HG03095 (cell line): ENCODE measurements at regions not wholly inside any gene's neighbourhood (a gene's known extent, or its start where the extent isn't known, plus 50 kb on each side); places are given as distances from the start of the nearest gene placed in this dataset.
"Not testable (repeated sequence)": the region's sequence is repeated elsewhere in the genome, so short reads cannot be mapped to it uniquely, and the experiment has no call there.

Experiments
- ATAC-seq: cut with Tn5 transposase; IDR thresholded peaks from one replicate; pipeline ENCODE4 v1.9.1; 2021; ENCODE audit warnings: moderate library complexity; ENCODE audit not compliant: unreplicated experiment

GRCh38 chr3:80006315-80006714, 238.5 kb upstream of the ROBO1 start:
- ATAC-seq, result no peak

- no peak for ATAC-seq
These were observed 232.2 kb upstream of the ROBO1 start for GRCh38 chr3:80000022-80000421.

GRCh38 chr3:79994397-79994796, 226.6 kb upstream of the ROBO1 start:
- ATAC-seq, result no peak

GRCh38 chr3:79986338-79986737, 218.5 kb upstream of the ROBO1 start:
- ATAC-seq, result no peak

- no peak for ATAC-seq
These were observed 218.0 kb upstream of the ROBO1 start for GRCh38 chr3:79985816-79986215.

GRCh38 chr3:79983118-79983517, 215.3 kb upstream of the ROBO1 start:
- ATAC-seq, result no peak

GRCh38 chr3:79979990-79980389, 212.2 kb upstream of the ROBO1 start:
- no peak for ATAC-seq

GRCh38 chr3:79976466-79976865, 208.7 kb upstream of the ROBO1 start:
- no peak for ATAC-seq

- no peak for ATAC-seq
These were observed 206.3 kb upstream of the ROBO1 start for GRCh38 chr3:79973917-79974595.

GRCh38 chr3:79973482-79973881, 205.7 kb upstream of the ROBO1 start:
- no peak for ATAC-seq

GRCh38 chr3:79968418-79968817, 200.6 kb upstream of the ROBO1 start:
- ATAC-seq, result no peak

GRCh38 chr3:79960594-79960993, 192.8 kb upstream of the ROBO1 start:
- no peak for ATAC-seq

GRCh38 chr3:79957066-79957465, 189.3 kb upstream of the ROBO1 start:
- no peak for ATAC-seq

GRCh38 chr3:79954756-79955155, 187.0 kb upstream of the ROBO1 start:
- ATAC-seq, result no peak

- no peak for ATAC-seq
These were observed 185.8 kb upstream of the ROBO1 start for GRCh38 chr3:79953591-79954101.

- not testable (repeated sequence) for ATAC-seq
These were observed 183.6 kb upstream of the ROBO1 start for GRCh38 chr3:79951426-79951825.

GRCh38 chr3:79947957-79948356, 180.2 kb upstream of the ROBO1 start:
- ATAC-seq, result no peak

GRCh38 chr3:79947469-79947868, 179.7 kb upstream of the ROBO1 start:
- no peak for ATAC-seq

GRCh38 chr3:79937567-79937966, 169.8 kb upstream of the ROBO1 start:
- no peak for ATAC-seq

- no peak for ATAC-seq
These were observed 162.4 kb upstream of the ROBO1 start for GRCh38 chr3:79930196-79930595.

GRCh38 chr3:79928687-79929408, 161.1 kb upstream of the ROBO1 start:
- ATAC-seq, result no peak

- no peak for ATAC-seq
These were observed 158.7 kb upstream of the ROBO1 start for GRCh38 chr3:79926522-79926921.
